NB4 (cell line): ENCODE measurements at regions not wholly inside any gene's neighbourhood (a gene's known extent, or its start where the extent isn't known, plus 50 kb on each side); places are given as distances from the start of the nearest gene placed in this dataset.

ENCODE experiments used
- CTCF ChIP-seq: IDR thresholded peaks from one replicate; pipeline ENCODE4 v1.5.1; 2012; ENCODE audit warnings: low read depth, low read length
- MYC ChIP-seq: IDR thresholded peaks from 2 replicates; pipeline ENCODE4 v1.6.1; 2011; ENCODE audit warnings: low read depth, low read length
- POLR2A ChIP-seq: IDR thresholded peaks from 2 replicates; pipeline ENCODE4 v1.6.1; 2011; ENCODE audit warnings: mild to moderate bottlenecking; ENCODE audit not compliant: insufficient read length; ENCODE audit errors: extremely low read depth

- TF ChIP-seq CTCF = no peak
- TF ChIP-seq MYC = no peak
- no peak for TF ChIP-seq POLR2A
Observed at GRCh38 chr2:47720559-47720958, 62.4 kb upstream of the MSH6 start.
